Cardiac septum (tissue), 1 donor: ENCODE measurements at regions not wholly inside any gene's neighbourhood (a gene's known extent, or its start where the extent isn't known, plus 50 kb on each side); places are given as distances from the start of the nearest gene placed in this dataset.

ENCODE experiments used
- DNase-seq: peaks from one replicate; pipeline ENCODE4 v3.0.0-alpha.2; 2020; ENCODE audit warnings: low spot score
- intact Hi-C: fragments of 100-400 bp; cut with DNase I; formaldehyde crosslinking; loops from one replicate; pipeline ENCODE4 v1.14.0; 2022
- donor health status: DM: no; HTN: no; CAD: no.

DNA sequence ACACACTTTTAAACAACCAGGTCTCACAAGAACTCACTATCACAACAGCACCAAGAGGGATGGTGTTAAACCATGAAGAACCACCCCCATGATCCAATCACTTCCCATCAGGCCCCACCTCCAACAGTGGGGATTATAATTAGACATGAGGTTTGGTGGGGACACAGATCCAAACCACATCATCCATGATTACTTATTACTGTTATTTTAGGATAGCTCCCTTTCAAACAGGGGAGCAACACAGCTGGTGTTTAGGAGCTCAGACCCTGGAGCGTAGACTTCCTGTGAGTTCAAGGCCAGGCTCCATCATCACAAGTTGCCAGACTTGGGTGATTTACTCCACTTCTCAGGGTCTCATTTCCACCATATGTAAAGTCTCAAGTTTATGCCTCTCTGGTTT, 382.7 kb downstream of the HRH4 start:
- intact Hi-C loops: no loop called here
- DNase-seq: no peak

DNA sequence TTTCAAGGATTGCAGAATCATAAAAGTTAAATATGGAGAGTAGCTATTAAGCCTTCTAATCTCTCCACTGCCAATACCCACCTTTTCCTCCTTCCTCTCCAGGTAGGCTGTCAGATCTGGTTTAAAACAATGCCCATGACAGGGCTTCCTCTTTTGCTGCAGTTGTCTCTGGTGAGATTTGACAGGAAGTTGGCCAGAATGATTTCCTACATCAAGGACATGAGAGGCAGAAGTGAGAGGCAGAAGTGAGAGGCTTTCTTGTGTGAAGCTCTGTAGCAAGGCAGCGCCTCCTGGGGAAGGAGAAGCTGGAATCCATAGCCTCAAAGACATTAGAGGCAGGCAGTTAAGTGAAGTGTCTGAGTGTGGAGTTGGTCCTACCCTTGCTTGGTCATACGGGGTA, 385.7 kb downstream of the HRH4 start:
- intact Hi-C loops: no loop called here
- DNase-seq: no peak

DNA sequence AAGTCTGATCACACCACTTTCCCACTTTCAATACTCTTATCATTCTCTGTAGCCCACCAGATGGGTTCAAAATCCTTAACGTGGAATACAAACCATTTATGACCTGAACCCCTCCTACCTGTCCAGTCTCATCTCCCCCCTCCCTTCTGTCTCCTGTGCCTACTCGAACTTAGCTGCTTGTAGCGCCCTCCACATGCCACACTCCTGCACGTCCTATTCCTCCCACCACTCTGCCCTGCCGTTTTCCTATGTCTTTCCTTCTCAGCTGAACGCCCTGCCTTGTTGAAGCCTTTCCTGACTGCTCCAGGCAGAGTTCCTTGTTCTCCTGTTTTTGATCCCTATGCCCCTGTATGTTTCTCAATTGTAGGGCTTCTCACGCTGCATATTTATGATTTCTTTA, 390.1 kb downstream of the HRH4 start:
- no peak for DNase-seq
- intact Hi-C loops: no loop called here

DNA sequence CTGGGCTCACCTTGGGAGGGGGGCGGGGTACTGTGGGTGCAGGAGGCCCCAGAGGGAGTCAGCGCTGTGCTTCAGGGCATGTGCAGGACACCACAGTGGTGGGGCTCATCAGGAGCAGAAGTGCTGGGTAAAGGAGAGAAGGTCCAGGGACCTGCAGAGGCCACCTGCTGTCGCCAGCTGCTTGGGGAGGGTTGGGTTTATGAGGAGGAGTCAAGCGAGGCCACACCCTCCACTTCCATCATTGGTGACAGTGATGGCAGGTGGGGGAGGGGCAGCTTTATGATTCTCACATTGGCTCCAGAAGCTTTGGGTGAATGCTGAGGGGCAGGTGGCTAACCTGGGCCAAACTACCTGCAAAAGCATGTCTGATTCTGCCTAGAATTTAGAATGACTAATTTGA, 392.6 kb downstream of the HRH4 start:
- DNase-seq: no peak
- intact Hi-C loops: no loop called here

- intact Hi-C loops: no loop called here
- DNase-seq: no peak
Observed at GRCh38 chr18:24860978-24861680, 400.7 kb downstream of the HRH4 start.

DNA sequence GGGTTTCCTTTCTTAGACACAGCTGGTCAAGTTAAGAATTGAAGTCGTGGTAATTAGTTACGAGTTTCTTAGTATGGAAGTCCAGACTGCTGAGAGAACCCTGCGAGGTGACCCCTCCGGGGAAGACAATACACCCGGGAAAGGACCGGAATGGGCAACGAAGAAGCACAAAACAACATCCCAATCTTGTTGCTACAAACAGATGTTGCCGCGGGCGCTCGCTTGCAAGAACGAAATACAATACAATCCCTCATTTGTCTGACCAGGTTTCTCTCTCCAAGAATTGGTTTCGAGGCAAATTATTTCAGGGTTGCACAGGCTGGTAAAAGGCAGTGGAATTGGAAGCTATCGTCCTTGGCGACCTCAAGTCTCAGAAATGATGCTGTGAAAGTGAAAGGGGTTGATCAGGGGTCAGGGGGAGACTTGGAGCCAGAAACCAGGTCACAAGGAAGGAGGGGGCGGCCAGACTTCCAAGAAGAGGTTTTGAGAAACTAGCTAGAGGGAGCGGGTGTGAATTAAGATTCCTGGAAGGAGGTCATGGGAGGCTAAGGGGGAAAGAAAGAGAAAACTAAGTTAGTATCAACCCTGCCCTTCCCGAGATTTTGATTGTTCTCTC, 401.9 kb downstream of the HRH4 start:
- no peak for DNase-seq
- intact Hi-C loops: no loop called here

DNA sequence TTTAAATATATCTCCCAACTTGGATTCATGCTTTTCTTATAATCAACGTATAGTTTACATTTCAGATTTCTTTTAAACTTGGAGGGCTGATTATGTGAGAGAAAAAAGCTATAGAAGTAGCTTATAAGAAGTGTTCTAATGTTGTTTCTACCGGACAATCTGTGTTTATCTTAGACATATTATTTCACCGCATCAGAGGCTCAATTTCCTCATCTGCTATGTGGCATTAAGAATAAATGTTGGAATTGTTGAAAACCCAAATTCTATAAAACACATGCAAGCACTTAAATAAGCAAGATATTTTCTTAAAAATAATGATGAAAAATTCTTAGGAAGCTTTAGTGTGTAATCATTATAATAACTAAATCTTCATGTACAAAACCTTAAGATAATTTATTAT, 407.9 kb downstream of the HRH4 start:
- no peak for DNase-seq
- intact Hi-C loops: no loop called here

GRCh38 chr18:24868760-24869237, 408.4 kb downstream of the HRH4 start:
- intact Hi-C loops: no loop called here

GRCh38 chr18:24869285-24869684, 408.8 kb downstream of the HRH4 start:
- DNase-seq: no peak
- intact Hi-C loops: no loop called here

More at GRCh38 chr18:24868760-24869237, 408.4 kb downstream of the HRH4 start:
- DNase-seq: no peak

GRCh38 chr18:24875286-24875685, 414.8 kb downstream of the HRH4 start:
- intact Hi-C loops: loop anchor here (5.0 to 10.0 kb wide), 2 partner anchors 477 to 800 kb away; partner anchors contain the start of gene ZNF521
- no peak for DNase-seq

DNA sequence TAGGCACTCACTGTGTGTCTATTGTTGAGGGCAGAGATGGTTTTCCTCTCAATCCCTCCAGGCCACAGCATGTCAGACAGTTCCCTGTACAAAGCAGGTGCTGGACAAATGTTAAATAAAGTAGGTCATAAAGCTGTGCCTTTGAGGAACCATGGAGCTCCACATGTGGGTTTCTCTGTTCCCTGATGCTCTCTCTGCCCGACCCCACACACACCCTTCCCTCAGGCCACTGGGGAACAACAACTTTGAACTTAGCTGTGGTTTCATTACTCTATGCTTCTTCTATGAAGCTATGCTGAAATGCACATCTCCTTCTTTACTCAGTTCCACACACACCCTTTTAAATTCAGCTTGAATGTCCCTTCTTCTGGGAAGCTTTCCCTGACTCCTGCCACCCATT, 415.3 kb downstream of the HRH4 start:
- DNase-seq: no peak
- intact Hi-C loops: loop anchor here (5.0 to 10.0 kb wide), 2 partner anchors 477 to 799 kb away; partner anchors contain the start of gene ZNF521

GRCh38 chr18:24876266-24876665, 415.8 kb downstream of the HRH4 start:
- intact Hi-C loops: loop anchor here (5.0 to 10.0 kb wide), 2 partner anchors 476 to 799 kb away; partner anchors contain the start of gene ZNF521
- DNase-seq: no peak

DNA sequence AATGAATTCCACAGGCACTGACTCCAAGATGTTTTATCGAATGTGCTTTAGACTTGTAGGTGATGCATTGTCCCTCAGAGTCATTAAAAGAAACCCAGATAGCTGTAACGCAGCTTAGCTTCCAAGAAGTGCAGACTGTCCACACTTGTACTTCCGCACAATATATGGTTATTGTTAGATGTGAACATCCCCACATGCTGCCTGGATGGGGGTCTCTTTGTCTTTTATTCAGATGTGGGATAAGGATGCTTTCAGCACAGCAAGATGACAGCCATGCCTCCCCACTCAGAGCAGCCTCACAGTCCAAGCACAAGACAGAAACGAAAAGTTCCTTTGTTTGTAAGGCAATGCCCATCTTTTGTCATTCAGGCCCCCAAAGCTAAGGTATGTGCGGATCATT, 416.6 kb downstream of the HRH4 start:
- intact Hi-C loops: loop anchor here (5.0 to 10.0 kb wide), 2 partner anchors 475 to 798 kb away; partner anchors contain the start of gene ZNF521
- no peak for DNase-seq

- intact Hi-C loops: loop anchor here (5.0 to 10.0 kb wide), 2 partner anchors 475 to 797 kb away; partner anchors contain the start of gene ZNF521
- no peak for DNase-seq
Observed at GRCh38 chr18:24877546-24877945, 417.1 kb downstream of the HRH4 start.

DNA sequence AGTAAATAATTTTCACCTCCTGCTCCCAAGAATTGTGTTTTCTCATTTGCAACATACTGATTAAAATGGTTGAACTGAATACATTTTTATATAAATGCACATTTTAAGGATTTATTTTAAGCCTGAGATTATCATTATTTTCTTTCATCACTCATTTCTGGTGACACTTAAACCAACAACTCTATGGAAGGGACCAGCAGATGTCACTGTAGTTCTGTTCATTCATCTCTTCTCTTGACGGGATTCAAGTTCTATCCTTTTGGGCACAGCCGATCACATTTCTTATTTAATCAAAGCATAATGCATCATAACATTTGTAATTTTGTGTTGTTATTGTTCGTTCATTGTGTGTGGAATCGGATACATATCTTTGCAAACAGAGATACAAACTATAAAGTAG, 417.9 kb downstream of the HRH4 start:
- no peak for DNase-seq
- intact Hi-C loops: loop anchor here (2.0 to 10.0 kb wide), 3 partner anchors 474 to 955 kb away; partner anchors contain the start of gene ZNF521

DNA sequence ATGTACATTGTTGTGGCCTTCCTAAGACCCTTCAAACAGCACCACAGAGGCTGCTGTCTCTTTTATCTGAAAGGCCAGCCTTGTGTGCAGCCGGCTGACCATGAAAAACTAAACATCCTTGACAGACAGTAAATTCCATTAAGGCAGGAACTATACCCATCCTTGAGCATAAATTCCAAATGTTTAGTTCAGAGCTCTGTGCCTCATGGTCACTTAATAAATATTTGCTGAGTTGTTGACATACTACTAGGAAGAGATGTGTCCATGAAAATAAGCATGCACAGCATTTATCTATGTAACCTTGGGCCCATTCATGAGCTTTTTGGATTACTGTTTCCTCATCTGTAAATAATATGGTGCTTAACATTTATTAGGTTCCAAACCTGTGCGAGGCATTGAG, 424.8 kb downstream of the HRH4 start:
- intact Hi-C loops: no loop called here
- no peak for DNase-seq

GRCh38 chr18:24894880-24895279, 434.4 kb downstream of the HRH4 start:
- intact Hi-C loops: no loop called here
- no peak for DNase-seq

- intact Hi-C loops: no loop called here
- DNase-seq: no peak
Observed at GRCh38 chr18:24897461-24897860, 437.0 kb downstream of the HRH4 start.

DNA sequence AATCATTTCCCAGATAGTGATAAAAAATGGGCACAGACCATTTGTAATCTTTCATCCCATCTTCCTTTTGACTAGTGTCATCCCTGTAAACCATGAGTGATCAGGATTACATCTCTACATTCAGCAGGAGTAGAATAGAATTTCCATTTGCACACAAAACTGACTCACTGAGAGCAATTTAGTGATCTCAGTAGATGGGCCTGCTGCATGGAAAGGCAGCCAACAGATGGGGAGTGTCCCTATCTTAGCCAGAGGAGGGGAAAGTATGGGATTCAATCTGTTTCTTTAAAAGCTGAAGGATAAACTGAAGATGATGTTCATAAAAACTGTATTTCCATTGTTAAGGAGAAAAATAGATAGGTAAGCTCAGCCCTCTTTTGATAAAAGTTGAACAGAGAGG, 441.7 kb downstream of the ZNF521 start:
- intact Hi-C loops: no loop called here
- DNase-seq: no peak

DNA sequence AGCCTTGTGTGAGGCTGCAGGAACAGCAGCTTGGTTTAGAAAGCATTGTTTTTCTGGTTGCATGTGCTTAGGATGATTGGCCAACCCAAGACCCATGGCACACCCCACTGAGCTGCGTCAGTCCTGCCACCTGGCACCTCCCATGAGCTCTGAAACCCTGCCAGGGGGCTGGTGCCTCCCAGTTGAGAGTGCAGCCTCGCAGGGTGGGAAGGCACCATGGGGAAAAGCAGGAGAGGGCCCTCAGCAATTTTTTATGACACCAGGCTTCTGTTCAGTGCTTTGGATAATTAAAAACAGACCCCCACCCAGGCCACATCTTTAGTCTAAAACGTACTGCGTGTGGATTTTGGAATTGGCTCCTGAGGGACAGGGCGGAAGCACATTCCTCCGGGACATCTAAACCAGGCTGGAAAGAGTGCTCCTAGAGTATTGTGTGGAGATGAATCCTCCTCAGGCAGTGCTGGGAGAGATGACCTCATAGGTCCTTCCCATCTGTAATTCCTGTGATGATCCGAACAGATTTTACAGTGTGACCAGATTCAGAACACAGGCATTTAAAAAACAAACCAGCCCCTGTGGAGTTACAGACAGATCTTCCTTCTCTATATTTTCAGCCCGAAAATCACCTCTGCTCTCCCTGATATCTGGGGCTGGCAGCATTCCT, 438.3 kb downstream of the ZNF521 start:
- DNase-seq: no peak
- intact Hi-C loops: no loop called here

- DNase-seq: no peak
- intact Hi-C loops: no loop called here
Observed at GRCh38 chr18:24914171-24914525, 437.8 kb downstream of the ZNF521 start.
